Astrocyte (in vitro differentiated cells and primary cell): ENCODE measurements at regions not wholly inside any gene's neighbourhood (a gene's known extent, or its start where the extent isn't known, plus 50 kb on each side); places are given as distances from the start of the nearest gene placed in this dataset.
A peak's percentile ranks its signal among the peaks of the same experiment; 100 is the strongest.

Experiments used
- DNase-seq: peaks from one replicate; pipeline ENCODE4 v3.0.0-alpha.2; 2010; ENCODE audit warnings: low read depth
- FAIRE-seq: peaks from 2 replicates; lab custom pipeline; 2011; peaks lifted over from hg19 to GRCh38; lab: Jason Lieb, UNC
- H2AFZ ChIP-seq: 2 replicates; pipeline ENCODE4 v1.6.0; 2012; ENCODE audit warnings: low read depth, low read length, inconsistent platforms
- H3K27ac ChIP-seq: 2 replicates; pipeline ENCODE4 v1.5.1; 2011; ENCODE audit warnings: low read depth, low read length, inconsistent platforms
- H3K27me3 ChIP-seq: 2 replicates; pipeline ENCODE4 v1.6.0; 2011; ENCODE audit warnings: low read length, inconsistent platforms; ENCODE audit not compliant: insufficient read depth
- H3K36me3 ChIP-seq: 2 replicates; pipeline ENCODE4 v1.5.1; 2011; ENCODE audit warnings: low read length, inconsistent platforms; ENCODE audit not compliant: insufficient read depth
- H3K4me1 ChIP-seq: 2 replicates; pipeline ENCODE4 v1.5.1; 2011; ENCODE audit warnings: low read length, inconsistent platforms; ENCODE audit not compliant: insufficient read depth
- H3K4me2 ChIP-seq: 2 replicates; pipeline ENCODE4 v1.6.0; 2012; ENCODE audit warnings: low read length, inconsistent platforms
- H3K4me3 ChIP-seq: 2 replicates; pipeline ENCODE4 v1.5.1; 2011; ENCODE audit warnings: low read depth, mild to moderate bottlenecking, low read length, inconsistent platforms; ENCODE audit not compliant: insufficient read depth
- H3K79me2 ChIP-seq: 2 replicates; pipeline ENCODE4 v1.6.0; 2012; ENCODE audit warnings: mild to moderate bottlenecking, low read length, inconsistent platforms; ENCODE audit not compliant: insufficient read depth
- H3K9ac ChIP-seq: 2 replicates; pipeline ENCODE4 v1.6.0; 2012; ENCODE audit warnings: mild to moderate bottlenecking, low read length, inconsistent platforms
- H3K9me3 ChIP-seq: 2 replicates; pipeline ENCODE4 v1.5.1; 2012; ENCODE audit warnings: low read depth, mild to moderate bottlenecking, low read length, inconsistent platforms; ENCODE audit not compliant: insufficient read depth
- H4K20me1 ChIP-seq: 2 replicates; pipeline ENCODE4 v1.6.0; 2012; ENCODE audit warnings: low read length, inconsistent platforms; ENCODE audit not compliant: insufficient read depth
- H3K27ac Mint-ChIP-seq: one replicate; pipeline ENCODE4 v1.8.0; 2021; ENCODE audit warnings: mild to moderate bottlenecking, mixed read lengths; ENCODE audit not compliant: unreplicated experiment
- H3K27me3 Mint-ChIP-seq: one replicate; pipeline ENCODE4 v1.8.0; 2021; ENCODE audit warnings: low read depth, mixed read lengths; ENCODE audit not compliant: unreplicated experiment
- H3K36me3 Mint-ChIP-seq: one replicate; pipeline ENCODE4 v1.8.0; 2021; ENCODE audit warnings: low read depth, mixed read lengths; ENCODE audit not compliant: unreplicated experiment
- H3K4me1 Mint-ChIP-seq: one replicate; pipeline ENCODE4 v1.8.0; 2021; ENCODE audit warnings: low read depth, mixed read lengths; ENCODE audit not compliant: unreplicated experiment
- H3K4me3 Mint-ChIP-seq: one replicate; pipeline ENCODE4 v1.8.0; 2021; ENCODE audit warnings: mild to moderate bottlenecking, moderate library complexity, mixed read lengths; ENCODE audit not compliant: unreplicated experiment
- H3K9me3 Mint-ChIP-seq: one replicate; pipeline ENCODE4 v1.8.0; 2021; ENCODE audit warnings: mild to moderate bottlenecking, mixed read lengths; ENCODE audit not compliant: unreplicated experiment
- CTCF ChIP-seq: IDR thresholded peaks from 2 replicates; pipeline ENCODE4 v1.5.1; 2011; ENCODE audit warnings: low read depth, mild to moderate bottlenecking, inconsistent platforms, low read length, moderate library complexity; ENCODE audit not compliant: insufficient read depth
- EZH2 ChIP-seq: IDR thresholded peaks from 2 replicates; pipeline ENCODE4 v1.6.1; 2012; ENCODE audit warnings: mild to moderate bottlenecking, low read length, inconsistent platforms; ENCODE audit not compliant: insufficient read depth

DNA sequence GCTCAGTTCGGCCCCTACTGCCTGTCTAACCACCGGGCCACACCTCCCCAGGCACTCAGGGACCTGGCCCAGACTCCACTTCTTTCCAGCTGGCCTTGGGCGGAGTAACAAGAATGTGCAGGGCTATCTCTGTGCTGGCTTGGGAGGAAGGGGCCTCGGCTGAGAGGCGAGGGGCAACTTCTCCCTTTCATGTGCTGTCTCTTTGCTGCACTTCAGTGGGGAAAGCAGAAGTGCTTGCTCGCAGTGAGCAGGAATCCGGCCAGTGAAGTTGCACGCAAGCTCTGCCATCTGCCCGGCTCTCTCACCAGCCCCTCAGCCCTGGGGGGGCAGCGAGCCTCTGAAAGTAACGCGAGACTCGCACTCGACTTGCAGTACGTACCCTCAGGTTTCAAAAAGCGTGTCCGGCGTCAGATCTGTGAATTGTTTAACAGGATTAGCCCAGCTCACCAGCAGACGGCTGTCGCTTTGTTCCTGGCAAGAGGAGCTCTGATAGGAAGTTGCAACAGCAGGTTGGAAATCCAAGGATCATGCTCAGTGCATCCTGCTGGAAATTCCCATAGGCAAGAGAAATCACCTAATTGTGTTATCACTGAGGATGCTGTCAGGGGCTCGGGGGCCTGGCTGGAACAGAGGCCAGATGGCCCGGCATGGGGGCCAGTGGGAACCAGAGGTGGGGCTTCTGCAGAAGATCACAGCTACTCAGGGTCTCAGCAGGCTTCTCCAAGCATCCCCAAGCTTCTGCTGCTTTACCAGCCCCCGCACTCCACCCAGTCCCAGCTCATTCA, 221.1 kb downstream of the NPHP4 start:
- peak overlapping the region; percentile 10 for H2AFZ ChIP-seq
- FAIRE-seq (no peak), DNase-seq (no peak)
- Mint-ChIP-seq H3K4me3 (no peak overlapping the region), H3K27ac (no peak overlapping the region), H3K27me3 (peaks cover 33% of the 10 kb centered on the region), H3K9me3 (peaks cover 3% of the 10 kb centered on the region), H3K36me3 (no peaks in the 10 kb centered on the region), H3K4me1 (peaks cover 2% of the 10 kb centered on the region)
- no peak overlapping the region for H3K4me3 ChIP-seq
- H3K79me2 ChIP-seq = no peaks in the 10 kb centered on the region
- no peaks in the 10 kb centered on the region for H3K4me1 ChIP-seq
- no peaks in the 10 kb centered on the region for H3K36me3 ChIP-seq
- no peaks in the 10 kb centered on the region for H3K9me3 ChIP-seq
- no peak overlapping the region for H3K4me2 ChIP-seq
- H3K27ac ChIP-seq = no peak overlapping the region
- no peak overlapping the region for H3K9ac ChIP-seq
- no peaks in the 10 kb centered on the region for H3K27me3 ChIP-seq
- H4K20me1 ChIP-seq = no peaks in the 10 kb centered on the region
- no peak for TF ChIP-seq CTCF
- no peak for TF ChIP-seq EZH2

DNA sequence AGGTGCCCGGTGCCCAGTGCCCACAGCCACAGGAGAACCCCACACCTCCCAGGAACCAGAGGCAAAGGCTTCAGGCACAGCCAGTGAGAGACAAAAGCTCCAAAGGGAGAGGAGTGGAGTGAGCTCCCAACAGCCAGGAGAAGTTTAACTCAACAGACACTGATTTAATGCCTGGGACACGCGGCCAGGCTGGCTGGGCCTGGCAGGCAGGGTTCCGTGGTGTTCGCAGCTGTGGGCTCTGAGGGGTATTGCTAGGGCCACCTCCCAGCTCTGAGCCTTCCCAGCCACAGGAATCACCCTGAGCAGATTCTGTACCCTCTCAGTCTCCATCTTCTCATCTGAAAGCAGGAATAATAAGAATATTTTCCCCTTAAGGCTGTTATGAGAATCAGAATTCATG, 222.5 kb downstream of the NPHP4 start:
- Mint-ChIP-seq H3K27me3 (peaks cover 30% of the 10 kb centered on the region), H3K4me3 (no peak overlapping the region), H3K27ac (no peak overlapping the region), H3K36me3 (no peaks in the 10 kb centered on the region), H3K9me3 (no peaks in the 10 kb centered on the region), H3K4me1 (peaks cover 3% of the 10 kb centered on the region)
- DNase-seq (no peak), FAIRE-seq (no peak)
- Histone ChIP-seq H3K4me1 (no peaks in the 10 kb centered on the region), H4K20me1 (no peaks in the 10 kb centered on the region), H3K27me3 (no peaks in the 10 kb centered on the region), H3K4me3 (no peak overlapping the region), H3K9ac (no peak overlapping the region), H3K79me2 (no peaks in the 10 kb centered on the region), H3K9me3 (no peaks in the 10 kb centered on the region), H3K36me3 (no peaks in the 10 kb centered on the region), H2AFZ (no peak overlapping the region), H3K4me2 (no peak overlapping the region), H3K27ac (no peak overlapping the region)
- no peak for TF ChIP-seq CTCF
- no peak for TF ChIP-seq EZH2

GRCh38 chr1:5769146-5769545, 223.1 kb downstream of the NPHP4 start:
- H3K4me1 ChIP-seq = no peaks in the 10 kb centered on the region
- no peaks in the 10 kb centered on the region for H3K27me3 ChIP-seq
- no peak overlapping the region for H3K4me2 ChIP-seq
- H3K9ac ChIP-seq = no peak overlapping the region
- FAIRE-seq (no peak), DNase-seq (no peak)
- no peaks in the 10 kb centered on the region for H3K79me2 ChIP-seq
- no peak overlapping the region for H3K27ac ChIP-seq
- no peaks in the 10 kb centered on the region for H3K36me3 Mint-ChIP-seq
- H4K20me1 ChIP-seq = no peaks in the 10 kb centered on the region
- H3K9me3 Mint-ChIP-seq = no peaks in the 10 kb centered on the region
- no peaks in the 10 kb centered on the region for H3K9me3 ChIP-seq
- H3K27me3 Mint-ChIP-seq = peaks cover 28% of the 10 kb centered on the region
- H3K36me3 ChIP-seq = no peaks in the 10 kb centered on the region
- peaks cover 6% of the 10 kb centered on the region for H3K4me1 Mint-ChIP-seq
- no peak overlapping the region for H3K27ac Mint-ChIP-seq
- no peak overlapping the region for H2AFZ ChIP-seq
- no peak for TF ChIP-seq CTCF
- no peak for TF ChIP-seq EZH2
- H3K4me3 Mint-ChIP-seq = no peak overlapping the region
- H3K4me3 ChIP-seq = no peak overlapping the region
